ENCODE measurements at regions not wholly inside any gene's neighbourhood (a gene's known extent, or its start where the extent isn't known, plus 50 kb on each side); places are given as distances from the start of the nearest gene placed in this dataset.
"Not testable (repeated sequence)": the region's sequence is repeated elsewhere in the genome, so short reads cannot be mapped to it uniquely, and the experiment has no call there.

- DNase-seq: no peak
Measured at GRCh38 chr12:67760586-67761275, 112.2 kb downstream of the DYRK2 start.

- no peak for DNase-seq
Measured at GRCh38 chr12:67761566-67761965, 113.0 kb downstream of the DYRK2 start.

- DNase-seq: no peak
Measured at GRCh38 chr12:67764055-67764454, 115.5 kb downstream of the DYRK2 start.

- DNase-seq: no peak
Measured at GRCh38 chr12:67764946-67765619, 116.5 kb downstream of the DYRK2 start.

GRCh38 chr12:67765776-67766766 lies 117.5 kb downstream of the DYRK2 start:
- DNase-seq: peak; percentile 72

- DNase-seq: peak; percentile 99
Measured at GRCh38 chr12:67772267-67773169, 124.0 kb downstream of the DYRK2 start.

GRCh38 chr12:67773896-67774295 lies 125.4 kb downstream of the DYRK2 start:
- no peak for DNase-seq

- DNase-seq: peak; percentile 80
Measured at GRCh38 chr12:67774983-67775587, 126.5 kb downstream of the DYRK2 start.

- DNase-seq: peak; percentile 72
Measured at GRCh38 chr12:67780580-67781084, 132.1 kb downstream of the DYRK2 start.

- DNase-seq: no peak
Measured at GRCh38 chr12:67782573-67782972, 134.0 kb downstream of the DYRK2 start.

GRCh38 chr12:67783393-67783792 lies 134.8 kb downstream of the DYRK2 start:
- no peak for DNase-seq

- DNase-seq: no peak
Measured at GRCh38 chr12:67784831-67785230, 136.3 kb downstream of the DYRK2 start.

- DNase-seq: no peak
Measured at GRCh38 chr12:67786086-67786485, 137.5 kb downstream of the DYRK2 start.

- no peak for DNase-seq
Measured at GRCh38 chr12:67788118-67788517, 139.6 kb downstream of the DYRK2 start.

GRCh38 chr12:67789266-67789665 lies 140.7 kb downstream of the DYRK2 start:
- DNase-seq: no peak

GRCh38 chr12:67790660-67791059 lies 142.1 kb downstream of the DYRK2 start:
- DNase-seq: no peak

GRCh38 chr12:67791362-67791761 lies 142.8 kb downstream of the DYRK2 start:
- DNase-seq: not testable (repeated sequence)

GRCh38 chr12:67792185-67792584 lies 143.6 kb downstream of the DYRK2 start:
- no peak for DNase-seq

GRCh38 chr12:67794161-67794560 lies 145.6 kb downstream of the DYRK2 start:
- DNase-seq: no peak

GRCh38 chr12:67795236-67795635 lies 146.7 kb downstream of the DYRK2 start:
- no peak for DNase-seq

- DNase-seq: no peak
Measured at GRCh38 chr12:67797185-67797741, 148.7 kb downstream of the DYRK2 start.
